MCF 10A (cell line): ENCODE measurements at regions not wholly inside any gene's neighbourhood (a gene's known extent, or its start where the extent isn't known, plus 50 kb on each side); places are given as distances from the start of the nearest gene placed in this dataset.

Experiments used
- BruUV-seq: library from RNA; stranded (reverse); fragments of 400-500 nt; replicated peaks from 2 replicates; lab custom pipeline; 2021; lab: Mats Ljungman, UMichigan
- CTCF ChIA-PET: fragments of 300-600 bp; sonication (Branson Sonifier 250); formaldehyde crosslinking; extraction: SDS; loops from one replicate; lab custom pipeline; 2021; ENCODE audit warnings: antibody characterized with exemption, inconsistent platforms; lab: Yijun Ruan, JAX
- POLR2A ChIA-PET: fragments of 300-600, 350-650 bp; sonication (Branson Sonifier 250); formaldehyde crosslinking; extraction: SDS; loops from one replicate; lab custom pipeline; 2020; ENCODE audit warnings: antibody characterized with exemption, inconsistent platforms; lab: Yijun Ruan, JAX
- DNase-seq: peaks from one replicate; pipeline ENCODE4 v3.0.0-alpha.2; 2018; ENCODE audit not compliant: unreplicated experiment
- H3K27ac Mint-ChIP-seq: one replicate; pipeline ENCODE4 v1.8.0; 2022; ENCODE audit warnings: mild to moderate bottlenecking, low read depth, mixed read lengths; ENCODE audit not compliant: unreplicated experiment
- H3K27me3 Mint-ChIP-seq: one replicate; pipeline ENCODE4 v1.8.0; 2022; ENCODE audit warnings: mixed read lengths; ENCODE audit not compliant: insufficient read depth, unreplicated experiment
- H3K36me3 Mint-ChIP-seq: one replicate; pipeline ENCODE4 v1.8.0; 2022; ENCODE audit warnings: mild to moderate bottlenecking, moderate library complexity, mixed read lengths; ENCODE audit not compliant: insufficient read depth, unreplicated experiment
- H3K4me1 Mint-ChIP-seq: one replicate; pipeline ENCODE4 v1.8.0; 2022; ENCODE audit warnings: mixed read lengths; ENCODE audit not compliant: insufficient read depth, unreplicated experiment
- H3K4me3 Mint-ChIP-seq: one replicate; pipeline ENCODE4 v1.8.0; 2022; ENCODE audit warnings: mild to moderate bottlenecking, moderate library complexity, mixed read lengths; ENCODE audit not compliant: unreplicated experiment
- H3K9me3 Mint-ChIP-seq: one replicate; pipeline ENCODE4 v1.8.0; 2022; ENCODE audit warnings: mixed read lengths; ENCODE audit not compliant: unreplicated experiment
- CTCF ChIP-seq: fragments of 200-600 bp; IDR thresholded peaks from one replicate; pipeline ENCODE4 v1.8.0; 2022; ENCODE audit warnings: antibody characterized with exemption, mild to moderate bottlenecking; ENCODE audit not compliant: unreplicated experiment
- intact Hi-C: fragments of 100-400 bp; cut with micrococcal nuclease; formaldehyde crosslinking; loops from 2 replicates; pipeline ENCODE4 v1.14.1; 2022

- H3K9me3 Mint-ChIP-seq: no peaks in the 10 kb centered on the region
- POLR2A ChIA-PET: interaction anchor here (0.7 kb wide), 1 partner anchor 110 kb away, joined by 3 read pairs; no protein-coding TSS in a partner anchor
- no peak for TF ChIP-seq CTCF
- no TSS peak for BruUV-seq
- DNase-seq: no peak
- intact Hi-C loops: no loop called here
- CTCF ChIA-PET: interaction anchor here (0.7 to 2.2 kb wide), 6 partner anchors 12 to 585 kb away, joined by 3 to 7 read pairs (median 6); no protein-coding TSS in a partner anchor
- H3K36me3 Mint-ChIP-seq: no peaks in the 10 kb centered on the region
- H3K4me3 Mint-ChIP-seq: no peak overlapping the region
- H3K4me1 Mint-ChIP-seq: no peaks in the 10 kb centered on the region
- no peaks in the 10 kb centered on the region for H3K27me3 Mint-ChIP-seq
- H3K27ac Mint-ChIP-seq: no peak overlapping the region
These were observed 216.0 kb upstream of the NFIA start for GRCh38 chr1:60866226-60866900.

- H3K4me1 Mint-ChIP-seq: no peaks in the 10 kb centered on the region
- H3K27me3 Mint-ChIP-seq: no peaks in the 10 kb centered on the region
- no peak overlapping the region for H3K4me3 Mint-ChIP-seq
These were observed 217.2 kb upstream of the NFIA start for GRCh38 chr1:60865166-60865565.

GRCh38 chr1:60864722-60865121 lies 217.6 kb upstream of the NFIA start:
- no TSS peak for BruUV-seq
- Mint-ChIP-seq H3K27me3 (no peaks in the 10 kb centered on the region), H3K4me3 (no peak overlapping the region), H3K9me3 (no peaks in the 10 kb centered on the region), H3K27ac (no peak overlapping the region), H3K36me3 (no peaks in the 10 kb centered on the region), H3K4me1 (no peaks in the 10 kb centered on the region)
- no peak for TF ChIP-seq CTCF
- intact Hi-C loops: no loop called here
- DNase-seq: no peak
- ChIA-PET CTCF (interaction anchor here (1.3 kb wide), 1 partner anchor 583 kb away, joined by 7 read pairs; no protein-coding TSS in a partner anchor), POLR2A (no interaction called here)

More at GRCh38 chr1:60865166-60865565, 217.2 kb upstream of the NFIA start:
- no TSS peak for BruUV-seq
- ChIA-PET CTCF (interaction anchor here (1.3 to 2.2 kb wide), 3 partner anchors 16 to 584 kb away, joined by 7 read pairs; no protein-coding TSS in a partner anchor), POLR2A (no interaction called here)
- no peak for DNase-seq
- intact Hi-C loops: no loop called here
- TF ChIP-seq CTCF: no peak
- no peak overlapping the region for H3K27ac Mint-ChIP-seq
- no peaks in the 10 kb centered on the region for H3K36me3 Mint-ChIP-seq
- H3K9me3 Mint-ChIP-seq: no peaks in the 10 kb centered on the region

GRCh38 chr1:60863131-60863530 lies 219.2 kb upstream of the NFIA start:
- no peak for TF ChIP-seq CTCF
- POLR2A ChIA-PET: no interaction called here

More at GRCh38 chr1:60863131-60863530, 219.2 kb upstream of the NFIA start:
- intact Hi-C loops: no loop called here
- H3K27me3 Mint-ChIP-seq: no peaks in the 10 kb centered on the region
- H3K27ac Mint-ChIP-seq: no peak overlapping the region
- H3K9me3 Mint-ChIP-seq: no peaks in the 10 kb centered on the region
- BruUV-seq: no TSS peak
- no peaks in the 10 kb centered on the region for H3K36me3 Mint-ChIP-seq
- H3K4me1 Mint-ChIP-seq: no peaks in the 10 kb centered on the region
- H3K4me3 Mint-ChIP-seq: no peak overlapping the region
- CTCF ChIA-PET: interaction anchor here (0.7 kb wide), 1 partner anchor 22 kb away, joined by 4 read pairs; no protein-coding TSS in a partner anchor
- no peak for DNase-seq
